ENCODE measurements at regions not wholly inside any gene's neighbourhood (a gene's known extent, or its start where the extent isn't known, plus 50 kb on each side); places are given as distances from the start of the nearest gene placed in this dataset.
"Not testable (repeated sequence)": the region's sequence is repeated elsewhere in the genome, so short reads cannot be mapped to it uniquely, and the experiment has no call there.

GRCh38 chr15:91625506-91625905 is 228.0 kb upstream of the SLCO3A1 start:
- no peak for DNase-seq

GRCh38 chr15:91627473-91628278 is 225.8 kb upstream of the SLCO3A1 start:
- DNase-seq, result no peak

- no peak for DNase-seq
These were observed 223.4 kb upstream of the SLCO3A1 start for GRCh38 chr15:91630090-91630489.

- no peak for DNase-seq
These were observed 221.3 kb upstream of the SLCO3A1 start for GRCh38 chr15:91632176-91632575.

GRCh38 chr15:91632981-91633380 is 220.5 kb upstream of the SLCO3A1 start:
- no peak for DNase-seq

GRCh38 chr15:91634179-91634578 is 219.3 kb upstream of the SLCO3A1 start:
- no peak for DNase-seq

- DNase-seq, result no peak
These were observed 218.4 kb upstream of the SLCO3A1 start for GRCh38 chr15:91635080-91635479.

GRCh38 chr15:91635641-91636040 is 217.9 kb upstream of the SLCO3A1 start:
- no peak for DNase-seq

GRCh38 chr15:91649016-91649415 is 204.5 kb upstream of the SLCO3A1 start:
- no peak for DNase-seq

- no peak for DNase-seq
These were observed 203.6 kb upstream of the SLCO3A1 start for GRCh38 chr15:91649831-91650321.

GRCh38 chr15:91651251-91651650 is 202.3 kb upstream of the SLCO3A1 start:
- no peak for DNase-seq

GRCh38 chr15:91652610-91653207 is 200.8 kb upstream of the SLCO3A1 start:
- no peak for DNase-seq

- not testable (repeated sequence) for DNase-seq
These were observed 197.8 kb upstream of the SLCO3A1 start for GRCh38 chr15:91655563-91656290.

- no peak for DNase-seq
These were observed 193.3 kb upstream of the SLCO3A1 start for GRCh38 chr15:91660174-91660649.

- DNase-seq, result no peak
These were observed 189.2 kb upstream of the SLCO3A1 start for GRCh38 chr15:91664224-91664836.

GRCh38 chr15:91665212-91665611 is 188.3 kb upstream of the SLCO3A1 start:
- DNase-seq, result no peak

GRCh38 chr15:91668370-91668769 is 185.1 kb upstream of the SLCO3A1 start:
- no peak for DNase-seq

GRCh38 chr15:91670108-91670507 is 183.4 kb upstream of the SLCO3A1 start:
- DNase-seq, result no peak

- no peak for DNase-seq
These were observed 175.5 kb upstream of the SLCO3A1 start for GRCh38 chr15:91678003-91678402.

GRCh38 chr15:91679447-91679846 is 174.1 kb upstream of the SLCO3A1 start:
- DNase-seq, result no peak

GRCh38 chr15:91685436-91685835 is 168.1 kb upstream of the SLCO3A1 start:
- DNase-seq, result no peak

GRCh38 chr15:91688811-91689210 is 164.7 kb upstream of the SLCO3A1 start:
- no peak for DNase-seq

- no peak for DNase-seq
These were observed 164.1 kb upstream of the SLCO3A1 start for GRCh38 chr15:91689377-91689776.

Data from NCI-H510A (cell line).